Fibroblast of the aortic adventitia (primary cell): ENCODE measurements at regions not wholly inside any gene's neighbourhood (a gene's known extent, or its start where the extent isn't known, plus 50 kb on each side); places are given as distances from the start of the nearest gene placed in this dataset.

ENCODE experiments used
- DNase-seq: peaks from one replicate; pipeline ENCODE4 v3.0.0-alpha.2; 2010; ENCODE audit warnings: low read depth
- H3K4me3 ChIP-seq: 2 replicates; pipeline ENCODE4 v1.5.1; 2011; ENCODE audit warnings: low read depth, mild to moderate bottlenecking, control low read depth, low read length, moderate library complexity
- TF ChIP-seq, protein P1 (sequence below): IDR thresholded peaks from 2 replicates; pipeline ENCODE4 v1.5.1; 2011; ENCODE audit warnings: mild to moderate bottlenecking, low read length, control low read depth, inconsistent platforms; ENCODE audit not compliant: insufficient read depth

DNA sequence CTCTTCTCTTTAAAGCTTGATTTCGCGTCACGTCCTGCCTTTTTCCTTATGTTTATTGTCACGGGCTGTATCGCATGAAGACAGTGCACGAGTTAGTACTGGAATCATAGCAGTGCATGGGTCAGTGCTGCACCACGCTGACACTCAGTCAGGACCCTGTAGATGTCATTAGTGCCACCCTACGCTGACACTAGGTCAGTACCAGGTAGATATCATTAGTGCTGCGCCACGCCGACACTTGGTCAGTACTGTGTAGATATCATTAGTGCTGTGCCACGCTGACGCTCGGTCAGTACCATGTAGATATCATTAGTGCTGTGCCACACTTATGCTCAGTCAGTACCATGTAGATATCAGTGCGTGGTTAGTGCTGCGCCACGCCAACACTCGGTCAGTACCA, 106.2 kb upstream of the ZNF469 start:
- H3K4me3 ChIP-seq, result no peak overlapping the region
- no peak for DNase-seq
- TF ChIP-seq, protein P1, sequence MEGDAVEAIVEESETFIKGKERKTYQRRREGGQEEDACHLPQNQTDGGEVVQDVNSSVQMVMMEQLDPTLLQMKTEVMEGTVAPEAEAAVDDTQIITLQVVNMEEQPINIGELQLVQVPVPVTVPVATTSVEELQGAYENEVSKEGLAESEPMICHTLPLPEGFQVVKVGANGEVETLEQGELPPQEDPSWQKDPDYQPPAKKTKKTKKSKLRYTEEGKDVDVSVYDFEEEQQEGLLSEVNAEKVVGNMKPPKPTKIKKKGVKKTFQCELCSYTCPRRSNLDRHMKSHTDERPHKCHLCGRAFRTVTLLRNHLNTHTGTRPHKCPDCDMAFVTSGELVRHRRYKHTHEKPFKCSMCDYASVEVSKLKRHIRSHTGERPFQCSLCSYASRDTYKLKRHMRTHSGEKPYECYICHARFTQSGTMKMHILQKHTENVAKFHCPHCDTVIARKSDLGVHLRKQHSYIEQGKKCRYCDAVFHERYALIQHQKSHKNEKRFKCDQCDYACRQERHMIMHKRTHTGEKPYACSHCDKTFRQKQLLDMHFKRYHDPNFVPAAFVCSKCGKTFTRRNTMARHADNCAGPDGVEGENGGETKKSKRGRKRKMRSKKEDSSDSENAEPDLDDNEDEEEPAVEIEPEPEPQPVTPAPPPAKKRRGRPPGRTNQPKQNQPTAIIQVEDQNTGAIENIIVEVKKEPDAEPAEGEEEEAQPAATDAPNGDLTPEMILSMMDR, result no peak

DNA sequence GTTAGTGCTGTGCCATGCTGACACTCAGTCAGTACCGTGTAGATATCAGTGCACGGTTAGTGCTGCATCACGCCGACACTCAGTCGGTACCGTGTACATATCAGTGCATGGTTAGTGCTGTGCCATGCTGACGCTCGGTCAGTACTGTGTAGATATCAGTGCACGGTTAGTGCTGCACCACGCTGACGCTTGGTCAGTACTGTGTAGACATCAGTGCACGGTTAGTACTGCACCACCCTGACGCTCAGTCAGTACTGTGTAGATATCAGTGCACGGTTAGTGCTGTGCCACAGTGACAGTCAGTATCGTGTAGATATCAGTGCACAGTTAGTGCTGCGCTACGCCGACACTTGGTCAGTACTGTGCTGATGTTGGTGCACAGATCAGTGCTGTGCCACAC, 102.8 kb upstream of the ZNF469 start:
- no peak for DNase-seq
- no peak overlapping the region for H3K4me3 ChIP-seq
- TF ChIP-seq, protein P1, result no peak

DNA sequence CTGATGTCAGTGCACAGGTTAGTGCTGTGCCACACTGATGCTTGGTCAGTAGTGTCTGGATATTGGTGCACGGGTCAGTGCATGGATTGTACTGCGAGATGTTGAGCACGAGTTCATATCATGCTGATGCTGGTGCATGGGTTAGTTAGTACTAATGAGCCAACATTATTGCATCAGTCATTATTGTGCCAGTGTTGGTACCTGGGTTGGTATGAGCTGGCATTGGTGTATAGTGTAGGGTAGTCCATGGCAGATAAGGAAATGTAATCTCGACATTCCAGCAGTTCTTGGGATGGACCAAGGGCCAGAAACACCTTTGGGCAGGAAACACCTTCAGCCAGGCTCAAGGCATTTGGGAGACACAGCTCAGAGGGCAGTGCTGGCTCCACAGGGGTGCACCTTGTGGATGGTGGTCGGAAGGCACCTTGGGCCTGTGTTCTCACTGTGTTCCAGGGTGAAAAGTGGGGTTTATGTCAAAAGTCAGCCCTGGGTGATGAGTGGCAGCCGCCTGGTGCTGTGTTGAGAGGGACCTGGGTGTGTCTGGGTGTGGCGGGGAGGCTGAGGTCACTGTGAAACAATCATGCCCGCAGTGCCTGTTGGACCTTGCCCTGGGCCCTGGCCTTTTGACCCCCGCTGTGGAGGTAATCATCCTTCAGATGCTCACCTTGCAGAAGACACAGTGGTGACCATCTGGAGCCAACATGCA, 100.7 kb upstream of the ZNF469 start:
- TF ChIP-seq, protein P1, result no peak
- no peak overlapping the region for H3K4me3 ChIP-seq
- DNase-seq, result no peak

DNA sequence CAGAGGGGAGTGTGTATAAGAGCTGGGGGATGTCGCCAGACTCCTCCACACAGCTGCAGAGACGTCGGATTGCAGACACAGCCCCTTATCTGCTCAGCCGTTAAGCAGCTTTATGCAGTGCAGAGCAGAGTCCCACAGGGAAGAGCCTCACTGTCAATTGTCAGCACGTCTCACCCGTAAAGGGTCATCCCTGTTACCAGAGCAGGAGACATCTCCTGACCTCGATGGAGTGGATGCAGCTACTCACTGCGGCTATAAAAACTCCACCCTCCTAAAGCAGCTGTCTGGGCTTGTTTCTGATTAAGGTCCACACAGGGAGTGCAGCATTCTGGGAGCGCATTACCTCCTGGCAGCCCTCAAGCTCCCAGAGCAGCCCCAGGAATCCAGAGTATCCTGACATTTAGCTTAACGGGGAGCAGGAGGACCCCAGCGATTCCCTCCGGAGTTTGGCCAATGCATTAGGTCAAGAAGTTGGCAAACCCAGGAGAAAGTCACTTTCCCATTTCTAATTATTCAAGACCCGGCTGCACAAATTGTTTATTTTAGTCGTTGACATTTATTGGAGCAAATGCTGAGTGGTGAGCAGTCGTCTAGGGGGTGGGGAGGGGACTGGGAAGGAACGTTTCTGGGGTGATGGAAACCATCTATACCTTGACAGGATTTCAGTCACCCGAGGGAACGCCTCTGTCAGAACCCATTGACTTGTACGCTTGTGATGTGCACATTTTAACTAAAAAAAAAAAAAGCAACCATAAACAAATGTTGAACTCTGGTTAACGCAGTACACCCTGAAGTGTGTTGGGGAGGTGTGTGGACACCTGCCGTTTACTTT, 100.0 kb upstream of the ZNF469 start:
- TF ChIP-seq, protein P1, result no peak
- no peak overlapping the region for H3K4me3 ChIP-seq
- DNase-seq, result peak; percentile 52

DNA sequence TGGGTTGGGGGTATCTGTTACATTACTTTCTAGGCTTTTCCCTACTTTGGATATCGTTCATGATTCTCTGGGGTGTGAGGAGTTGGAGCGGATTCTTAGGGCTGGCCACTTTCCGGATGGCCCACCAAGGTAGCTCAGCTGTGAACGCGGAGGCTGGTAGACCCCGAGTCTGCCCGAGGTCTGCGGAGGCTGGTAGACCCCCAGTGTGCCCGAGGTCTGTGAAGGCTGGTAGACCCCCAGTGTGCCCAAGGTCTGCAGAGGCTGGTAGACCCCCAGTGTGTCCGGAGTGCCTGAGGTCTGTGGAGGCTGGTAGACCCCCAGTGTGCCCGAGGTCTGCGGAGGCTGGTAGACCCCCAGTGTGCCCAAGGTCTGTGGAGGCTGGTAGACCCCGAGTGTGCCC, 99.2 kb upstream of the ZNF469 start:
- no peak overlapping the region for H3K4me3 ChIP-seq
- DNase-seq, result no peak
- TF ChIP-seq, protein P1, result no peak

DNA sequence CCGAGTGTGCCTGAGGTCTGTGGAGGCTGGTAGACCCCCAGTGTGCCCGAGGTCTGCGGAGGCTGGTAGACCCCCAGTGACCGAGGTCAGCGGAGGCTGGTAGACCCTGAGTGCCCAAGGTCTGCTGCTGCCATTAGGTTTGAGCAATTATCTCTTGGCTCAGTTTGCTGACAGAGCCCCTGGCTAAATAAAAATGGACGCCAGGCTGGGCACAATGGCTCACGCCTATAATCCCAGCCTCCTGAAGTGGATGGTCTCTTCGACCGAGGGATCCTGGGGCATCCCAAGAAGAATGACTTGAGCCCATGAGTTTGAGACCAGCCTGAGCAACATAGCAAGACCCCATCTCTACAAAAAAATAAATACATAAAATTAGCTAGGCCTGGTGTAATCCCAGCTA, 98.7 kb upstream of the ZNF469 start:
- no peak for DNase-seq

More for the DNA sequence above, 98.7 kb upstream of the ZNF469 start:
- no peak overlapping the region for H3K4me3 ChIP-seq
- TF ChIP-seq, protein P1, result no peak
